Frontal cortex (tissue), 4 donors: ENCODE measurements at regions not wholly inside any gene's neighbourhood (a gene's known extent, or its start where the extent isn't known, plus 50 kb on each side); places are given as distances from the start of the nearest gene placed in this dataset. TPM values are rescaled to one million over a fixed set of nuclear protein-coding genes. Genes with fewer than 3 reads are reported as not detected.
"Not testable (repeated sequence)": the region's sequence is repeated elsewhere in the genome, so short reads cannot be mapped to it uniquely, and the experiment has no call there.

Experiments
- DNase-seq, 2 donors: peaks; one replicate each; pipeline ENCODE4 v3.0.0; 2012; ENCODE audit warnings: low spot score in 2 of 2
- FAIRE-seq: peaks from 2 replicates; lab custom pipeline; 2012; peaks lifted over from hg19 to GRCh38; lab: Jason Lieb, UNC
- small RNA-seq: library from RNA; depleted of rRNA; stranded (forward); fragments of <200 nt; gene quantifications from one replicate; pipeline ENCODE3, GENCODE V24; 2014
- donor health status: control.
- donor health status: control.
- donor health status: control.

GRCh38 chr9:90521811-90522570, 120.6 kb downstream of the DIRAS2 start:
- no peak for DNase-seq

DNA sequence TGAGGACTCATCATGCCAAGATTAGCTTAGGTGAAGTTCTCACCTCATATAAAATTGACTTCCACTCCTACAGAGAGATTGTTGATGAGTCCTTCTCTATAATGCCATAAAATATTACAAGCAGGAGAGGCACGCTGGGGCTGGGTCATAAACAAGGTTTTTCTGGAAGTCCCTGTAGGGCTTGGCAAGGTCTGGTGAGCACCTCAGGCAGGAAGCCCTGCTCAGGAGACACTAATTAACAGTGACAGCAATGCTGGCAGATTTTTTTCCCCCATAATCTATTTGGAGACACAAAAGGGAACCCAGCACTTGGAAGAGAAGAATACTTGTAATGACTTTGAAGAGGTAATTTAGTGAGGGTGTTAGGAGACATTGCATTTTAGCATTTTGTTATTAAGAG, 118.7 kb downstream of the DIRAS2 start:
- FAIRE-seq: no peak
- DNase-seq: no peak

More at GRCh38 chr9:90521811-90522570, 120.6 kb downstream of the DIRAS2 start:
- no peak for FAIRE-seq

DNA sequence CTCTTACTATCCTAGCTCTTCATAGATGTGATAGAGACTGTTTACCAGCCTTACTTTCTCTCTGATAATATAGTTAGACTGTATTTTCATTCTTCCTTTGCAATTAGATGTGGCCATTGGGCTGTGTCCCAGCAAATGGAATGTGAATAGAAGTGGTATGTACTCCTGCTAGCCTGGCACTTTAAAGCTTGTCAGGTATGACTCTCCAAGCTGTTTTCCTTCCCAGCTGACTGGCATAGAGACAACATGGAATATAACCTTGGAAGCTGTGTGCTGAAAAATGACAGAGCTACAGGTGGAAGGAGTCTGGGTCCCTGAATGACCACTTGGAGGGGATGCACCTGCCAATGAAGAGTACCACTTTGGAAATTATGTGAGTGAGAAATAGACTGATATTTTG, 116.2 kb downstream of the DIRAS2 start:
- FAIRE-seq: no peak
- DNase-seq: no peak

DNA sequence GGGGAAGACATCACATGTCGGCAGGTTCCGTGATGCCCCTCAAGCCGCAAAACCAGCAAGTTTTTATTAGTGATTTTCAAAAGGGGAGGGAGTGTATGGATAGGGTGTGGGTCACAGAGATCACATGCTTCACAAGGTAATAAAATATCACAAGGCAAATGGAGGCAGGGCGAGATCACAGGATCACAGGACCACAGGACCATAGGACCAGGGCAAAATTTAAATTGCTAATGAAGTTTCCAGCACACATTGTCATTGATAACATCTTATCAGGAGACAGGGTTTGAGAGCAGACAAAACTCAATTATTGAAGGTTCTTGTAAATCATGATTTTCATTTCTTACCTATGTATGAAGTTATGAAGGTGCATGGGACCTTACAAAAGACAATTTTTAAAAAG, 106.5 kb downstream of the DIRAS2 start:
- not testable (repeated sequence) for FAIRE-seq, DNase-seq

GRCh38 chr9:90538566-90538965, 104.1 kb downstream of the DIRAS2 start:
- DNase-seq: no peak
- no peak for FAIRE-seq

DNA sequence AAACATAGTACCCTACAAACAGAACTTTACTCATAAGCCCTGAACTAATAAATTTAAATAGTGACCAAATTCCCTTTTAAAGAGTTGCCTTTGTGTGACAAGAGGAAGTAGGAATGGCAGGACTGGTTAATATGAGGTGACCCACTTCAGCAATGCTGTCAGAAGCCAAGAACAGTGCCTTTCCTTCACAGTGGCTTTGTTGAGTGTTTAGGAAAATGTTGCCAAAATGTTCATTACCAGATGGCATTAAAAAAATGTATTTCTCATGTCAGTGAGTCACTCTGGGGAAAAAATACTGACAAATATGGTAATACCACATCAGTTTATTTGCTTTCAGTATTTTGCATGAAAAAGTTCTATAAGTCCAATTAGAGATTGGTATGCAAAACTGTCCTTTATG, 103.3 kb downstream of the DIRAS2 start:
- DNase-seq (no peak), FAIRE-seq (no peak)

GRCh38 chr9:90540734-90541133, 101.9 kb downstream of the DIRAS2 start:
- no peak for DNase-seq
- no peak for FAIRE-seq

GRCh38 chr9:90544488-90544887, 98.1 kb downstream of the DIRAS2 start:
- DNase-seq (no peak), FAIRE-seq (no peak)

GRCh38 chr9:90546200-90546599, 96.4 kb downstream of the DIRAS2 start:
- no peak for FAIRE-seq
- DNase-seq: no peak

- DNase-seq: no peak
- no peak for FAIRE-seq
Observed at GRCh38 chr9:90547896-90548295, 94.7 kb downstream of the DIRAS2 start.

DNA sequence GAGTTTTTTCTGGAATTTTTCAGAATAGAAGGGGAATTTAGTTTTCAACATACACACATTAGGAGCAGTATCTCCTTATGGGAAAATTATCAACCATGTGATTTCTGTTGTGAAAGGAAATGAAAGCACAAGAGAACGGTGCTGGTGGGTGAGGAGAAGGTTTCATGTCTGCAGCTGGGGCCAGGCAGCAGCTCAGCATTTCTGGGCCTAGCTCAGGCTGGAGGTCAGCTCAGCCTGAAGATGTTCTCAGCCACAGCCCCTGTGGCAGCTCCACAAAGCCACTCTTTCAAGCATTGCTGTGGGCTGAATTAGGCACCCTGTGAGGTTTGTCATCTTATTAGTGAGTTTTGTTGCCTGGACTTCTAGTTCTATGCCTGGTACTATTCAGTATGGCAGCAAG, 90.3 kb downstream of the DIRAS2 start:
- DNase-seq (no peak), FAIRE-seq (no peak)

- FAIRE-seq: no peak
- DNase-seq: no peak
Observed at GRCh38 chr9:90555351-90556057, 87.1 kb downstream of the DIRAS2 start.

DNA sequence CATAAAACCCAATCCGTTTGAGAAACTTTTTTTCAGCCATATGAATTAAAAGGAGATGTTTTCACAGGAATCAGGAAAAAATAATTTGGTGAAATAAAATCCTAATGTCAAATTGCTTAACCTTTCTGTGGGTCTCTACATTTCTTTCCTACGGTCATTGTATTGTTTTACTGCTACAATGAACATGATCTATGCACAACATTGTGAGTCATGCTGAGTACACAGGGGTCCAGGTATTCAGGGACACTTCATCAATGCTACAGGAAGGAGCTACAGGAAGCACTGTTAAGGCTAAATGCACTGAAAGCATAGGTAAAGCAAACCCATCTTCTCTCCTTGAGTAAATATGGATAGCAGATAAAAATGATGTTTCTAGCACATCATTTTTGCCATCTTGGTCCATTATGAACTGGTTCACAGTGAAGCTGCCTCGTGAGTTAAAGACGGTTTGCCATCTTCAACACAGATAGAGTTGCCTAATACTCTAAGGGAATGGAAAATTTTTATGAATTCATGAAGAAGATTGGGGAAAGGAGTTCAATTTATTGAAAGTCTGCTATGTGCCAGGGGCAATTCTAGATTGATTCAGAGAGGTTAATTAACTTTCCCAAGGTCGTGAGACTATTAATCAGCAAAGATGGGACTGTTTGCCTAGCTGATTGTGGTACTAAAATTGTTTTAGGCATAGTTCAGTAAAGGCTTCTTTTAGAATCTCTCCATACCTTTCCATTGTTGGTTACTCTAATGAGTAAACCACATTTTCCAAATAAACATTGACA, 85.5 kb downstream of the DIRAS2 start:
- no peak for FAIRE-seq
- DNase-seq: no peak

- FAIRE-seq: no peak
Observed at GRCh38 chr9:90559075-90560073, 83.2 kb downstream of the DIRAS2 start.

More at GRCh38 chr9:90559075-90560073, 83.2 kb downstream of the DIRAS2 start:
- no peak for DNase-seq

Small RNA genes in the stretch of these regions (small RNA-seq; reads per million reads assigned to genes)
- gene AL161629.2 (not detected), gene MIR4290 (not detected)
